ENCODE measurements at regions not wholly inside any gene's neighbourhood (a gene's known extent, or its start where the extent isn't known, plus 50 kb on each side); places are given as distances from the start of the nearest gene placed in this dataset.
"Not testable (repeated sequence)": the region's sequence is repeated elsewhere in the genome, so short reads cannot be mapped to it uniquely, and the experiment has no call there.

GRCh38 chr17:14423156-14423555 lies 122.3 kb downstream of the HS3ST3B1 start:
- DNase-seq (ENCODE audit: low read depth); in situ Hi-C loops (cut with HindIII; ENCODE audit: low pct_unique_long_range_greater_than_20kb, low sequenced_read_pairs): not testable (repeated sequence)

GRCh38 chr17:14417336-14417735 lies 116.5 kb downstream of the HS3ST3B1 start:
- in situ Hi-C loops (cut with HindIII; ENCODE audit: low pct_unique_long_range_greater_than_20kb, low sequenced_read_pairs) = no loop called here
- DNase-seq (ENCODE audit: low read depth) = no peak

- DNase-seq (ENCODE audit: low read depth) = no peak
- in situ Hi-C loops (cut with HindIII; ENCODE audit: low pct_unique_long_range_greater_than_20kb, low sequenced_read_pairs) = no loop called here
These were observed 108.4 kb downstream of the HS3ST3B1 start for GRCh38 chr17:14409292-14409691.

- DNase-seq (ENCODE audit: low read depth) = no peak
- in situ Hi-C loops (cut with HindIII; ENCODE audit: low pct_unique_long_range_greater_than_20kb, low sequenced_read_pairs) = no loop called here
These were observed 106.7 kb downstream of the HS3ST3B1 start for GRCh38 chr17:14407541-14407940.

GRCh38 chr17:14405189-14405588 lies 104.3 kb downstream of the HS3ST3B1 start:
- in situ Hi-C loops (cut with HindIII; ENCODE audit: low pct_unique_long_range_greater_than_20kb, low sequenced_read_pairs) = no loop called here

More at GRCh38 chr17:14405189-14405588, 104.3 kb downstream of the HS3ST3B1 start:
- no peak for DNase-seq (ENCODE audit: low read depth)
